ENCODE measurements at regions not wholly inside any gene's neighbourhood (a gene's known extent, or its start where the extent isn't known, plus 50 kb on each side); places are given as distances from the start of the nearest gene placed in this dataset.

DNA sequence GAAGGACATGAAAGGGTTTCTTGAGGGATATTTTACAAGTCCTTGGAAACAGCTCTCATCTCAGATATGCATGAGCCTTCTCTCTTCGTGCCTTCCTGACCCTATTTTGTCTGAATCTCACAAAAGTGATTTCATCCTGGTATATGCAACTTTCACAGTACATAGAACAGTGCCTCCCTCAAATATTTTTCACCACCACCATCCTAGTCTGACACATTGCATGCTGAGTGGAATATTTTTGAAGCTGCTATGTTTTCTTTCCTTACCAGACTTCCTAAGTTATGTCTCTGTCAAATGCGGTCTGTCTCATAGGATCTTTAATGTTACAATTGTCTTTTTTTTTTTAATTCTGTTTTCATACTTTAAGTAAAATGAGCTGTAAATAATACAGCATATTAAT lies 673.3 kb upstream of the LRRN3 start:
- TF ChIP-seq POLR2A (IDR thresholded peaks at IDR 0.05; ENCODE audit: low read depth, low read length) (no peak), ZZZ3 (IDR thresholded peaks at IDR 0.05; ENCODE audit: control insufficient read depth, insufficient read length, low read depth) (no peak), ZNF384 (IDR thresholded peaks at IDR 0.05; ENCODE audit: borderline replicate concordance, low read depth, low read length) (no peak)
- TF ChIP-seq, protein P1, sequence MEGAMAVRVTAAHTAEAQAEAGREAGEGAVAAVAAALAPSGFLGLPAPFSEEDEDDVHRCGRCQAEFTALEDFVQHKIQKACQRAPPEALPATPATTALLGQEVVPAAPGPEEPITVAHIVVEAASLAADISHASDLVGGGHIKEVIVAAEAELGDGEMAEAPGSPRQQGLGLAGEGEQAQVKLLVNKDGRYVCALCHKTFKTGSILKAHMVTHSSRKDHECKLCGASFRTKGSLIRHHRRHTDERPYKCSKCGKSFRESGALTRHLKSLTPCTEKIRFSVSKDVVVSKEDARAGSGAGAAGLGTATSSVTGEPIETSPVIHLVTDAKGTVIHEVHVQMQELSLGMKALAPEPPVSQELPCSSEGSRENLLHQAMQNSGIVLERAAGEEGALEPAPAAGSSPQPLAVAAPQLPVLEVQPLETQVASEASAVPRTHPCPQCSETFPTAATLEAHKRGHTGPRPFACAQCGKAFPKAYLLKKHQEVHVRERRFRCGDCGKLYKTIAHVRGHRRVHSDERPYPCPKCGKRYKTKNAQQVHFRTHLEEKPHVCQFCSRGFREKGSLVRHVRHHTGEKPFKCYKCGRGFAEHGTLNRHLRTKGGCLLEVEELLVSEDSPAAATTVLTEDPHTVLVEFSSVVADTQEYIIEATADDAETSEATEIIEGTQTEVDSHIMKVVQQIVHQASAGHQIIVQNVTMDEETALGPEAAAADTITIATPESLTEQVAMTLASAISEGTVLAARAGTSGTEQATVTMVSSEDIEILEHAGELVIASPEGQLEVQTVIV (IDR thresholded peaks at IDR 0.05; ENCODE audit: borderline replicate concordance, partially characterized antibody) = no peak
